Right forelimb (tissue), 1 donor: ENCODE measurements at regions not wholly inside any gene's neighbourhood (a gene's known extent, or its start where the extent isn't known, plus 50 kb on each side); places are given as distances from the start of the nearest gene placed in this dataset.

ENCODE experiments used
- DNase-seq: peaks from one replicate; pipeline ENCODE4 v3.0.0-alpha.2; 2018

DNA sequence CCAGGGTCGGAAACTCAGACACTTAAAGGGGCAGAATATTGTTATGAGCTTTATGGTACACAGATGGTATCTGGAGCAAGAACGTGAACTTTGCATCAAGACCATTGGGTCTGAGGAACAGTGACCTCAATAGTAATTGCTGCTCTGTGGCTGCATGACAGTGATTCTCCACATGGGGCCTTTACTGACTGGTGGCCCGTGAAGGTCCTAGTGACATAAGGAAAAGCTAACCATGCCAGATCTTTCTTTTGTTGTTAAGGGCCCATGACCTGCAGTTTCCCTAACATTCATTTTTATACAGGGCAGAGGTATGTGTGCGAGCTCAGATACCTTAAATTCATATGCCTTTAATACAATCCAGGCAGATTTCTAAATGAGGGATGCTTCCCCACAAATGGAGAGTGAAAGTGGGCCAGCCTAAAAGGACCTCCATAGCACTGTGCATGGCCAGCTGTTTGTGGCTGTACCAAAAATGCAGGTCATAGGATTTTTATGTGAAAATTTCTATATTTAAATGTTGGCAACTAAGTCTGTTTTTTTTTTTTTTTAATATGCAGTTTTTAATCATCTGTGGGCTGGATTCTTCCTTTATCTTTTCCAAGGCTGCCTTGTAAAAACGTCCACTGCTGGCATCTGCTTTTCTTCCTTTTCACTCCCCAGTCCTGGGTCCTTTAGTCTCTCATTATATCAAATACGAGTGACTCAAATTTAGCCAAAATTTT is 188.0 kb upstream of the IL12A start:
- no peak for DNase-seq

- DNase-seq: no peak
These were observed 185.8 kb upstream of the IL12A start for GRCh38 chr3:159802864-159803263.

DNA sequence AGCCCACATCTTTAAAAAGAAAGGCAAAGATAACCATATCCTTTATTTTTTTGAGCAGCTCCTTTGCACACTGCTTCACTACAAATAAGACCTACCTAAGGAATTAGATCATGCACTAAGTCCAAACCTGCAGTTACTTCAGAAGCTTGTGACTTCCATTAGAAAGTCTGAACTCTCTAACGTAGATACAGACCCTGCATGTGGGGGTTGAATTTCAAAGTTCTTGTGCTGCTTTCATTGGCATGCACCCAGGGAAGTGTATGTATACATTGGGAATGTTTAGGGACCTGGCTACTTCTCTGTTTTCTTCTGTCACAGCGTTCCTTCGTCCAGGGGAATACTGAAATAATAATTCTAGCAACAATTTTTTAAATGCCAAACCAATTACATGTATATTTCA is 185.2 kb upstream of the IL12A start:
- no peak for DNase-seq

DNA sequence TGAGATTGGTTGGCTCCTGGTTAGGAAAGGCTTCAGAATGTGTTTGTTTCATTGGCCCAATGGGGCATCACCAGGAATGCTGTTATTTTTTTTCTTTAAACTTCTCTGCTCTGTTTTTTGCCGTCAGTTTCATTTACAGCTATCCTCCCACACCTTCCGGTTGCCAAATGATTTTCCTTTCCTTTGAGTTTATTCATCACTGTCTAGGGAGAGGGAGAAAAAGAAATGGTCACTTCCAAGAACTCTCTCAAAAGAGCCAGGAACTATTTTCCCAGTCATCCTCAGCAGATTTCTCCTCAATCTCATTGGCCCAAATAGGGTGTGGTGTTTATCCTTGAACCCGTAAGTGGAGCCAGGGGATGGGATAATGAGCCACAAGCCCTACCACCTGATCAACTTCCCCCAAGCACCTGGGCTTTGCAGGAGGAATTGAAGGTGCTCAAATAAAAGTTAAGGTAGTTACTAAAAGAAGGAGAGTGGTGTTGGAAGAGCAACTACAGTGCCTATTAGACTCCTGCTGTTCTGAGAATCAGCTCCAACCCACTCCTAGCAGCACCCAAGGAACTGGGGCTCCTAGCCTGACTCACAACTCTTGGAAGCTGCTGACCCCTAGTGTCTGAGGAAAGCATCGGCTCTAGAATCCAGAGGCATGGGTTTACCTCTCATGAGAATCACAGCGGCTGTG is 183.8 kb upstream of the IL12A start:
- peak; percentile 60 for DNase-seq

GRCh38 chr3:159805411-159805772 is 183.2 kb upstream of the IL12A start:
- DNase-seq: no peak

DNA sequence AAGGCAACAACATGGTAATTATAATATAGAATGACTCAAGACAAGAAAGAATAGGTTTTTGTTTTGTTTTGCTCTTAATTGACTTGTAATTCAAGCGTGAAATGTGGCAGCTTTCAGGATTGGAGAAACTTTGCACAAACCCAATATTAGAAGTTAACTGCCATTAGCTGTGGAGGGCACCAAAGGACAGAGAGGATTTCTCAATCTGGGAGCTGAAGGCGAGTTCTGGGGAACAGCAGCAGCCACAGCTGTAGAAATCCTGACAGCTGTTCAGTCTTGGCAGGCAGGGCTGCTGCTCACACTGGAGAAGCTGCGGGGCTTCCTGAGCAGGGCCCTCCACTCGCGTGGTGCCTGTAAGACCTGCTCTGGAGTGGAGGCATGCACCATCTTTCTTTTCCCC is 182.2 kb upstream of the IL12A start:
- peak; percentile 60 for DNase-seq

DNA sequence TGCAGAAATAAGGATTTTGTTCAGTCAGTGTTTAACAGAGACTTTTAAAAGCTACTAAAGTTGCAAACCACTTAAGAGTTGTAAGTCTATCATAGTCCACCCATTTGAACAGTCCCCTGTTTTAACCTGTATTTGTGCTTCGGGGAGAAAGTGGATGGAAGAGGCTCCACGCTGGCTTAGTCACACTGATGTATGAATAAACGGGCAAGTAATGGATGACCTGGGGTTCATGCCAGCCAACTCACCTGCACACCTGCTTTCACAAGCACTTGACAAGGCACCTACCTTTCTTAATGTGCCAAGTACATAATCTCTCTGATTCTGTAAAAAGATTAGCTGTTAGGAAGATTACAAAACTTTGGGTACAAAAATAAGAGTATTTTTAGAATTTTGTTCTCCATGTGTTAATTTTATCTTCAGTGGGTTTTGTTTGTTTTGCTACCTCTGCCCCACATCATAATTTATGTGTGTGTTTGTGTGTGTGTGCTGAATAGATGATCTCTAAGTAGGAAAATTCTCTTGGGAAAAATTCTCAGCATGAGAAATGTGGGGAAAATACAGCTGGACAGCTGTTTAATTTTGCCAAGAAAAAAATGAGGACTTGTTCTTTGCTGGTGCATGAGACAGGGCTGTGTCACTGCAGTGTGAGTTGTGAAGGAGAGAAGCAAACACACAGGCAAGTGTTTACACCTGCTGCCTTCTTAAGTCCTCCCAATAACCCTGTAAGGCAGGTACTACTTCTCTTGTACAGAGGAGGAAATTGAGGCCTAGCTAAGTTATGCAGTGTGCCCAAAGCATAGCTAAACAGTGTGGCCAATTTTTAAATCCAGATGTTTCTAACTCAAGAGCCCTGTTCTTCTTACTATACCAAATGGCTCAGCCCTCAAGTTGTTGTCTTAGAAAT is 181.2 kb upstream of the IL12A start:
- no peak for DNase-seq

DNA sequence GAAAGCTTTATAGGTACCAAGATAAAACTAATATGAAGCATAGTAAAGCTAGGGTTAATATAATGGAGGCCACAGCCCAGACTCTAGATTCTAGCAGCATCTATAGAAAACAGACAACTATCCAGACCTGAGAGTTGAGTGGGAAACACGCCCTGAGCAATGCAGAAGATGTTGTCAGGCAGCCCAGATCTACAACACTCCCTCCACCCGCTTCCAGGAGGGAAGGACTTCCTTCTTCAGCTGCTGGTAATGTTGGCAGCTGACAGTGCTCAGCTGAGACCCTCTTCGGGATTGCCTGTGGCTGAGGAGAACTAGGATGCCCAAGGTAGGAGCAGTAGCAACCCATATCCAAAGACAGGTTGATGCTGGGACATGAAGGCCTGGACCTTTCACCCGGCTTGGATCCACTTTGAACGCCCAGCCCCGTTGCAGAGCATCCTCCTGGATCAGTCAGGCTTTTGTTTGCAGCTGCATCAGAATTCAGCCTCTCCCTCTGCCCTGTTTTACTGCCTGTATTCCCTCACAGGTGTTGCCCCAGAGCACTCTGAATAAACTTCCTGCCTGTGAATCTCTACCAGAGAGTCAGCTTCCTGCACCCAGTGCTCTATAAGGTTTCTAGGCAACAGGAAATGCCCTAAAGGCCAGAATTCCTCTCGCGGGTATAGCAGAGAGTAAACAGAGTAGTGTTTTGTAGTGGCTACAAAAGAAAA is 174.7 kb upstream of the IL12A start:
- no peak for DNase-seq

DNA sequence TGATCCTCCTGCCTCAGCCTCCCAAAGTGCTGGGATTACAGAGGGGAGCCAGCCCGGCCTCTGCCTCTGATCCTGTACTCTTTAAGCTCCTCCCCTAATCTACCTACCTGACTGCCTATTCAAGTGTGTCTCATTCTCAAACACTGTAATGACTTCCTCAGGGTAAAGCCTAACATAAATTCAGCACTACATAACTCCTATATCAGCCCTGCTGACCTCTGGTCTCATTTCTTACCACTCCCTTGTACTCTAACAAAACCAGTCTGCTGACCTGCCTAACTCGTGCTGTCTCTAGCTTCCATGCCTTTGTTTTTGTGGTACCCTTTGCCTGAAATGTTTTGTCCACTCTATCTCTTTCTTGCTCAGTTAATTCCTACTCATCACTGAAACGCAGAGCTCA is 172.1 kb upstream of the IL12A start:
- no peak for DNase-seq

DNA sequence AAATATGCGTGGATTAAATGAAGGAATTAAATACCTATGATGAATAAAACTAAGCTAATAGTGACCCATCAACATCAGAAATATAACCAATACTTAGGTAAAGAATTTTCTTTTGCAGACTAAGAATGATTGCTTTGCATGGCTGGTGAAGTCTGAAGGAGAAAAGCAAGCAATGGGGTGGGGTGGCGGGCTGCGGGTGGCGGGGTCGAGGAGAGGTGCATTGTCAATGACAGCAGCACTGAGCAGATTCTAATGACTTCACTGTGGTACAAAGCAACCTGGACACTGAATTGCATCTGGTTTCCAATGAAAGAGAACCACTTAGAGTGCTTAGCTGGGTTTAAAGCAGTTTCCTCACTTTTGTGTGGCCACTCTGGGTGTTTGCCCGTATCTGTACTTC is 171.5 kb upstream of the IL12A start:
- DNase-seq: no peak

- no peak for DNase-seq
These were observed 171.1 kb upstream of the IL12A start for GRCh38 chr3:159817571-159817970.

GRCh38 chr3:159818399-159818798 is 170.2 kb upstream of the IL12A start:
- no peak for DNase-seq

DNA sequence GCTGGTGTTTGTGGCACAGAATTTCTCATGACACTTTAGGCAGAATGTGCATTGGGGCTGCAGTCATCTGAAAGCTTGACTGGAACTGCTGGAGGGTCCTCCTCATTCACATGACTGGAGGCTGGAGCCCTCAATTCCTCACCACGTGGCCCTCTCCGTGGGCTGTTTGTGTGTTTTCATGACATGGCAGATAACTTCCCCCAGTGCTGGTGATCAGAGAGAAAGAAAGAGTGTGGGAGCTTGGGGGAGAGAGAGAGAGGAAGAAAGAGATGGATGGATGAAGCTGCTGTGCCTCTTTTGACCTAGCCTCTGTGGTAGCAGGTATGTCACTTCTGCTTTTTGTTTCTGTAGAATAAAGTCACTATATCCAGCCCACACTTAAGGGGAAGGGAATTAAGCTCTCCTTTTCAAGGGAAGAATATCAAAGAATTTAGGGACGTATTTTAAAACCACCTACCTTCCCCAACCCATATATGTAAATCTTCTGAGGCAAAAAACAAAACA is 169.6 kb upstream of the IL12A start:
- no peak for DNase-seq

- DNase-seq: no peak
These were observed 169.0 kb upstream of the IL12A start for GRCh38 chr3:159819676-159820075.

DNA sequence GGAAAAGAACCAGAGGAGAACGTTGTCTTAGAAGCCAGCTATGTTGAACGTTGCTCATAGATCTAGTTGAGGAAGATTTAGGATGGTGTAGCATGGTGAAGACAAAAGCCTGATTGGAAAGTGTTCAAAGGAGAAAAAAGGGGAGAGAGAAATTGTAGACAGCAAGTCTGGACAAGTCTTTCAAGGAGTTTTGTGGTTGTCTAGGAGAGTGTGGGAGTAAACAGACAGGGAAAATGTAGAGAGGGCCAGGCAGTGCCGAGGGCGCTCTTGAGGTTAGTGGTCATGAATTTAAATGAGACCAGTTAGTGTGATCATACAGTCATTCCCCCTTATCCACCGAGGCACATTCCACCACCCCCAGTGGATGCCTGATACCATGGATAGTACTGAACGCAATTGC is 167.5 kb upstream of the IL12A start:
- no peak for DNase-seq

DNA sequence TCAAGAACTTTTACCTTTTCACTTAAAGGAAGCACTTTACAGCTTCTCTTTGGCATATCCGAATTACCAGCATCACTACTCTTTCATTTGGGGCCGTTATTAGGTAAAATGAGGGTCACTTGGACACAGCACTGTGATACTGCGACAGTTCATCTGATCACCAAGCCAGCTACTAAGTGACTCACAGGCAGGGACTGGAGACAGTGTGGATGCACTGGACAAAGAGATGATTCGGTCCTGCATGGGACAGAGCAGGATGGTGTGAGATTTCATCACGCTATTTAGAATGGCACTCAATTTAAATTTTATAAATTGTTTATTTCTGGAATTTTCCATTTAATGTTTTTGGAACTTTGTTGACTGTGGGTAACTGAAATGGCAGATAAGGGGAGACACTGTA is 166.9 kb upstream of the IL12A start:
- no peak for DNase-seq

GRCh38 chr3:159823780-159824179 is 164.9 kb upstream of the IL12A start:
- DNase-seq: no peak

DNA sequence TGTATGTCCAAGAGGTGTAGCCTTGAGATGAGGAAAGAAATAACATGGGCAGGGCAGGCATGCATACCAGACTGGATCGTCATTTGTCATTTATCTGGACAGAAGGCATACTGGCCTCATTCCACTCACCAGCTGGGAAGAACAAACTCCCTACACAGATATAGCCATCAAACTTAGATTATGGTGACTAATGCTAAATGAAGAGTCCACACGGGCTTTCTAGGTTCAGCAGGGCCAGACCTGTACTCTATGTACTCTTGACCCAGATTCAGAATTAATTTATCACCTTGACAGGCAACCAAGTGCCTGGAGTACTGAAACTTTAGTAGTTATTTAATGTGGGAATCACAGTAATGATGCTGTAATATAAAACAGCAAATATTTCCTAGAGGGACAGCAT is 164.3 kb upstream of the IL12A start:
- DNase-seq: no peak

GRCh38 chr3:159825216-159825854 is 163.3 kb upstream of the IL12A start:
- no peak for DNase-seq

DNA sequence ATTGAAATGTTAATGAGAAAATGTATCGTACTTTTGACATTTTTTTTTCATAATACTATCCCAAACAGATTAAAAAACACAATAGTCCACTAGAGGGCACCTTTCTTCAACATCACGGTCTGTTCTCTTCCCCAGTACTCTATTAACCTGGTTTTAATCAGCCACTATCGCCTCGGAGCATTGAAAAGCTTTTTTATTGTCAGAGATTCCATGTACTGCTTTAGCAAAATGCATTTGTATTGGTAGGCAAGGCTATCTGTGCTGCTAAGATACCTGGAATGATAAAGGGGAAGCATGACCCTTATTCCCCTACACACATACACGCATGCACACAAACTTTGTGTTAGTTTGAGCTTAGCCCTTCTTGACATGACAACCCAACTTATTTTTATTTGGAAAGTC is 160.1 kb upstream of the IL12A start:
- DNase-seq: no peak

GRCh38 chr3:159829056-159829455 is 159.6 kb upstream of the IL12A start:
- no peak for DNase-seq

DNA sequence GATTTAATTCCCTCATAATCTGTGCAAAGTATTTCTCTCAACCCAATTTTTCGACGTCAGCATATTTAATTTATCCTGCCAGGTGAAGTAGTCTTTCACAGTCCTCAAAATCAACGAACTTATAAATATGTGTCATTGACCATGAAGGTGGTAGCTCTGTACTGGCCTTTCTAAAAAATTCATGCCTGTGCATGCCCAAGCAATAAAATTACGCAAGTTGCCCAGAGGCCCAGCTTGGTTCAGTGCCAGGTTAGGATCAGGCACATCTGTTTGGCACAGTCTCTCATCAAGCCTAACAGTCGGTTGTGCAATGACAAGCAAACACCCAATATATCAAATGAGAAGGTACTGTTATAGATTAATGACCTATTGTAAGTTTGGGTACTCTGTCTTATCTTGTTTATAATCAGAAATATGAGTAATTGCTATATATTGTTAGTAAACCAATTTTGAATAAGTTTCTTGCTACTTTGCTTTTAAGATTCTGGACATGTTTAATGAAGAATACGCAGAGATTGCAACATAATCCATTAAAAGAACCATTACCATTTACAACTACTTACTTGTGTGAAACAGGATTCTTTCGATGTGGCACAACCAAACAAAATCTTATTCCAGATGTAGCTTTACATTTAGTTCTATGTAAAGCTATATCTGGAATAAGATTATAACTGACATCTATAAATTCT is 159.0 kb upstream of the IL12A start:
- no peak for DNase-seq
